ENCODE measurements at regions not wholly inside any gene's neighbourhood (a gene's known extent, or its start where the extent isn't known, plus 50 kb on each side); places are given as distances from the start of the nearest gene placed in this dataset.

- no peak for DNase-seq
These were observed 75.5 kb upstream of the EDNRB start for GRCh38 chr13:77994166-77994565.

GRCh38 chr13:77991003-77991402 lies 72.4 kb upstream of the EDNRB start:
- DNase-seq = no peak

- DNase-seq = no peak
These were observed 70.7 kb upstream of the EDNRB start for GRCh38 chr13:77989281-77989680.

- DNase-seq = no peak
These were observed 69.7 kb upstream of the EDNRB start for GRCh38 chr13:77988355-77988754.

GRCh38 chr13:77986713-77987112 lies 68.1 kb upstream of the EDNRB start:
- no peak for DNase-seq

- no peak for DNase-seq
These were observed 67.4 kb upstream of the EDNRB start for GRCh38 chr13:77985866-77986636.

DNA sequence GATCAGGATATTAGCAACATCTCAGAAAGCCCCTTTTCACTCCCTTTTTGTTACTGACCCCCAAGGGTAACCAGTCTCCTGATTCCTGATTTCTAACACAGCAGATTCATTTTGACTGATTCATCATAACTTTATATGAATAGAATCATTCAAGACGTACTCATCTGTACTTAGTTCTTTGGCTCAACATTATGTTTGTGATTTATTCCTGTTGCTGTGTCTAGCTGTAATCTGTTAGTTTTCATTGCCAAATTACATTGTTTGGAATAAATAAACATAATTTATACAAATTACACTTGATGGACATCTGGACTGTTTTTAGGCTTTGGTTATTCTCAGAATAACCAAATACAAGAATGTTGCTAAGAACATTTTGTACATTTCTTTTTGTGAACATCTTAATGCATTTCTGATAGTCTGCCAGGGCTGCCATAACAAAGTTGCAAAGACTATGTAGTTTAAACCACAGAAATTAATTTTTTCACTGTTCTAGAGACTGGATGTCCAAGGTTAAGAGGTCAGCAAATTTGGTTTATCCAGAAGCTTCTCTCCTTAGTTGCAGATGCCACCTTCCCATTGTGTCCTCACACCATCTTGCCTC lies 62.8 kb upstream of the EDNRB start:
- DNase-seq = no peak

DNA sequence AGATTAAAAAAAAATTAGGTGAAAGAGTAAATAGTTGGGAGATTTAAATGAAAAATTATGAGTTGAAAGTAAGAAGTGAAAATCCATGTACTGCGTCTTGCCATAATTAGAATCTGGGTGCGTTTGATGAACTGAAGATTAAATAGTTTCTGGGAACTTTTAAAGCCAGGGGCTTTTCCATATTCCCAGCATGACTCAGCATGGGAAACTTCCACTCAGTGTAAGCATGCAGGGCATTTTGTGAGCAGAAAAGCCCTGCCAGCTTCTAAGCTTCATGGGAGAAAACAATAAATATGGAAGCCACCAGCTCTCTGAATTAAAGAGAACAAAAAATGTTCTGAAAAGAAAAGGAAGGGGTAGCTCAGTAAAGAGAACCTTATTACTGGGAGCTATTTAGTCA lies 62.0 kb upstream of the EDNRB start:
- no peak for DNase-seq

DNA sequence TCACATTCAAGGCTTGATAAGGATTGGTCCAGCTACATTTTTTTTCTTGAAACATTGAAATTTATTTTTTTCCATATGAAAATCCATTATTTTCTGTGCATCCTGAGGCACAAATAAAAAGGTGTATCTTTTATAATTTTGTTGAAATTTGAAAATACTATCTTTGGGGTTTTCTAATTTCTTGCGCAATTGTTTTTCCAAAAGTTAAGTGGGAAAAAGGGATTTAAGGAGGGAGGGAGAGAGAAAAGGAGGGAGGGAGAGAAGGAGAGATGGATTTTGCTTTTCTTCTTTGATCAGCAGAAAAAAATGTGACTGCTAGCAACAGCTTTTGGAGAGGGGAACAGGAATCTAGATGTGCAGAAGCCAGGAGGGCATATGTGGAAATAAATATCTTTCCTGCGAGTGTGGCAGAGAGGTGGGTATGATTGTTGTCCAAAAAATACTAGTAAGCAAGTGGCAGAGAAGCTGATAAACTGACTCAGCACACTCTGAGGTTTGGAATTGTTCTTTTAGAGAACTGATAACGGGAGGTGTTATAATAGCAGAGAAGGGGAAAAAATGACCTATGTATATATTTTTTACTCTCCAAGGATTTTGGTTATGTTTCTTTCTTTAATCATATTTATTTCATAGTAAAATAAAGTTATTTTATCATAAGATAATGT lies 61.2 kb upstream of the EDNRB start:
- no peak for DNase-seq

DNA sequence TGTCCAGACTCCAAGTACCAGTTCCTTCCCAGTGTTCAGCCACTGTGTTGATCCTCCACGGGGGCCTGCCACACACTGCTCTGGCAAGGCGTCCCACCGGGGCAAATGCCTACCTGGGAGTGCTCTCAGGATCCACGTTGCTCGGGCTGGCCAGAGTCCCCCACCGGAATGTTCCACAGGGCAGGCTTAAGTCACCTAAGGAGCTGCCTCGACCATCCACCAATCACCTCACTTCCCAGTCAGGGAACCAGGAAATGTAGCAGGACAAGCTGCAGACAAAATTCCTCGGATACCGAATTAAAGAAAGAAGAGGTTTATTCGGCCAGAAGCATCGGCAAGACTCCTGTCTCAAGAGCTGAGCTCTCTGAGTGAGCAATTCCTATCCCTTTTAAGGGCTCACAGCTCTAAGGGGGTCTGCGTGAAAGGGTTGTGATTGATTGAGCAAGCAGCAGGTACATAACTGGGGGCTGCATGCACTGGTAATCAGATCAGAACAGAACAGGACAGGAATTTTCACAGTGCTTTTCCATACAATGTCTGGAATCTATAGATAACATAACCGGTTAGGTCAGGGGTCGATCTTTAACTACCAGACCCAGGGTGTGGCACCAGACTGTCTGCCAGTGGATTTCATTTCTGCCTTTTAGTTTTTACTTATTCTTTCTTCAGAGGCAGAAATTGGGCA lies 56.9 kb upstream of the EDNRB start:
- no peak for DNase-seq

GRCh38 chr13:77969299-77969698 lies 50.7 kb upstream of the EDNRB start:
- DNase-seq = no peak
